ENCODE measurements at regions not wholly inside any gene's neighbourhood (a gene's known extent, or its start where the extent isn't known, plus 50 kb on each side); places are given as distances from the start of the nearest gene placed in this dataset.
"Not testable (repeated sequence)": the region's sequence is repeated elsewhere in the genome, so short reads cannot be mapped to it uniquely, and the experiment has no call there.

DNA sequence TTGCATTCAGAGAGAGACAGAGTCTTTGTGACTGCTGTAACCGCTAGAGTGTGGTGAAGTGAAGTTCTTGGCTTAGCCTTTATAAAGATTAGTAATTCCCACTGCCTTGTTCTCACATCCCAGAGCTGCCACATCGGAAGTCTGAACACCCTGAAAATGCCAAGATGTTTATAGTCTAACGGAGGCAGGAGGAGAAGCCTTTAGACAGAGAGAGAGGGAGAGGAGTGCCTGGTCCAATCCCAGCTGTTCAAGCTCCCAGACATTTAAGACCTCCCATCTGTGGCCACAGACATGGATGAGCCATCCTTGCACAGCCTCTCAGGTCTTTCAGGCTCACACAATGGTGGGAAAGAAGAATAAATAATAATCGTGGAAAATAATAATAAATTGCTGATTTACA is 1422.8 kb upstream of the EYS start:
- H3K4me1 ChIP-seq = no peaks in the 10 kb centered on the region
- no peaks in the 10 kb centered on the region for H3K27me3 ChIP-seq
- intact Hi-C loops (cut with DNase I) = no loop called here
- no peak overlapping the region for H3K27ac ChIP-seq
- TF ChIP-seq, protein P1, sequence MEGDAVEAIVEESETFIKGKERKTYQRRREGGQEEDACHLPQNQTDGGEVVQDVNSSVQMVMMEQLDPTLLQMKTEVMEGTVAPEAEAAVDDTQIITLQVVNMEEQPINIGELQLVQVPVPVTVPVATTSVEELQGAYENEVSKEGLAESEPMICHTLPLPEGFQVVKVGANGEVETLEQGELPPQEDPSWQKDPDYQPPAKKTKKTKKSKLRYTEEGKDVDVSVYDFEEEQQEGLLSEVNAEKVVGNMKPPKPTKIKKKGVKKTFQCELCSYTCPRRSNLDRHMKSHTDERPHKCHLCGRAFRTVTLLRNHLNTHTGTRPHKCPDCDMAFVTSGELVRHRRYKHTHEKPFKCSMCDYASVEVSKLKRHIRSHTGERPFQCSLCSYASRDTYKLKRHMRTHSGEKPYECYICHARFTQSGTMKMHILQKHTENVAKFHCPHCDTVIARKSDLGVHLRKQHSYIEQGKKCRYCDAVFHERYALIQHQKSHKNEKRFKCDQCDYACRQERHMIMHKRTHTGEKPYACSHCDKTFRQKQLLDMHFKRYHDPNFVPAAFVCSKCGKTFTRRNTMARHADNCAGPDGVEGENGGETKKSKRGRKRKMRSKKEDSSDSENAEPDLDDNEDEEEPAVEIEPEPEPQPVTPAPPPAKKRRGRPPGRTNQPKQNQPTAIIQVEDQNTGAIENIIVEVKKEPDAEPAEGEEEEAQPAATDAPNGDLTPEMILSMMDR (IDR thresholded peaks at IDR 0.05) = no peak
- H3K4me3 ChIP-seq = no peak overlapping the region
- no peaks in the 10 kb centered on the region for H3K36me3 ChIP-seq
- no peaks in the 10 kb centered on the region for H3K9me3 ChIP-seq
- DNase-seq (ENCODE audit: low spot score in 2 of 2) = no peak

GRCh38 chr6:67127041-67127440 is 1420.0 kb upstream of the EYS start:
- H3K27ac ChIP-seq = no peak overlapping the region
- no peaks in the 10 kb centered on the region for H3K36me3 ChIP-seq
- intact Hi-C loops (cut with DNase I) = no loop called here
- no peak for DNase-seq (ENCODE audit: low spot score in 2 of 2)
- H3K4me1 ChIP-seq = no peaks in the 10 kb centered on the region
- H3K9me3 ChIP-seq = no peaks in the 10 kb centered on the region
- TF ChIP-seq, protein P1 (IDR thresholded peaks at IDR 0.05) = no peak
- no peak overlapping the region for H3K4me3 ChIP-seq
- no peaks in the 10 kb centered on the region for H3K27me3 ChIP-seq

GRCh38 chr6:67121115-67121514 is 1414.1 kb upstream of the EYS start:
- Histone ChIP-seq H3K27ac (no peak overlapping the region), H3K4me1 (no peaks in the 10 kb centered on the region), H3K36me3 (no peaks in the 10 kb centered on the region), H3K4me3 (no peak overlapping the region), H3K9me3 (no peaks in the 10 kb centered on the region), H3K27me3 (no peaks in the 10 kb centered on the region)
- DNase-seq (ENCODE audit: low spot score in 2 of 2) = no peak
- intact Hi-C loops (cut with DNase I) = no loop called here
- TF ChIP-seq, protein P1 (IDR thresholded peaks at IDR 0.05) = no peak

- no peaks in the 10 kb centered on the region for H3K9me3 ChIP-seq
- intact Hi-C loops (cut with DNase I) = no loop called here
- no peaks in the 10 kb centered on the region for H3K27me3 ChIP-seq
- no peak for DNase-seq (ENCODE audit: low spot score in 2 of 2)
- no peak overlapping the region for H3K27ac ChIP-seq
- no peaks in the 10 kb centered on the region for H3K36me3 ChIP-seq
- H3K4me1 ChIP-seq = no peaks in the 10 kb centered on the region
- TF ChIP-seq, protein P1 (IDR thresholded peaks at IDR 0.05) = no peak
- no peak overlapping the region for H3K4me3 ChIP-seq
Measured at GRCh38 chr6:67112120-67112519, 1405.1 kb upstream of the EYS start.

DNA sequence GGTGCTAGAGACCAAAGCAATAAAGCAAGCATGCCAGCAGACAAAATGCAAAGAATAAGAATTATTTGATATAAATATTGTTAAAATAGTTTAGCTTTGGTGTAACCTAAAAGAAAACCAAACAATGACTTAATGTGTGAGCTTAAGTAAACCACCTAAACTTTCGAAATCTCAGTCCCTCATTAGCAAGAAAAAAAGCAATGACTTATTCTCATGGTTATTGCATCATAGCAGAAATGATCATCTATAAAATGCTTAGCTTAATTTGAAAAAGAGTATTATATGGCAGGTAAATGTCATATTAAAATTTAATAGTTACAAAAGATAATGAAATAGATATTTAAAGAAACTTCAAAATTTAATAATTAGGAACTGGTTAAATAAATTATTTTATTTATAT is 1395.7 kb upstream of the EYS start:
- TF ChIP-seq, protein P1 (IDR thresholded peaks at IDR 0.05) = no peak
- Histone ChIP-seq H3K27ac (no peak overlapping the region), H3K9me3 (no peaks in the 10 kb centered on the region), H3K27me3 (no peaks in the 10 kb centered on the region), H3K4me1 (no peaks in the 10 kb centered on the region), H3K4me3 (no peak overlapping the region), H3K36me3 (no peaks in the 10 kb centered on the region)
- no peak for DNase-seq (ENCODE audit: low spot score in 2 of 2)
- intact Hi-C loops (cut with DNase I) = no loop called here

- DNase-seq (ENCODE audit: low spot score in 2 of 2); H3K9me3 ChIP-seq; H3K4me1 ChIP-seq; H3K36me3 ChIP-seq; H3K4me3 ChIP-seq; H3K27me3 ChIP-seq; intact Hi-C loops (cut with DNase I); H3K27ac ChIP-seq: not testable (repeated sequence)
Measured at GRCh38 chr6:67095618-67096226, 1388.7 kb upstream of the EYS start.

Measured in ascending aorta (tissue), 2 donors.